MCF 10A (cell line): ENCODE measurements at regions not wholly inside any gene's neighbourhood (a gene's known extent, or its start where the extent isn't known, plus 50 kb on each side); places are given as distances from the start of the nearest gene placed in this dataset.
"Not testable (repeated sequence)": the region's sequence is repeated elsewhere in the genome, so short reads cannot be mapped to it uniquely, and the experiment has no call there.

Source experiments
- BruUV-seq: library from RNA; stranded (reverse); fragments of 400-500 nt; replicated peaks from 2 replicates; lab custom pipeline; 2021; lab: Mats Ljungman, UMichigan
- CTCF ChIA-PET: fragments of 300-600 bp; sonication (Branson Sonifier 250); formaldehyde crosslinking; extraction: SDS; loops from one replicate; lab custom pipeline; 2021; ENCODE audit warnings: antibody characterized with exemption, inconsistent platforms; lab: Yijun Ruan, JAX
- POLR2A ChIA-PET: fragments of 300-600, 350-650 bp; sonication (Branson Sonifier 250); formaldehyde crosslinking; extraction: SDS; loops from one replicate; lab custom pipeline; 2020; ENCODE audit warnings: antibody characterized with exemption, inconsistent platforms; lab: Yijun Ruan, JAX
- DNase-seq: peaks from one replicate; pipeline ENCODE4 v3.0.0-alpha.2; 2018; ENCODE audit not compliant: unreplicated experiment
- H3K27ac Mint-ChIP-seq: one replicate; pipeline ENCODE4 v1.8.0; 2022; ENCODE audit warnings: mild to moderate bottlenecking, low read depth, mixed read lengths; ENCODE audit not compliant: unreplicated experiment
- H3K27me3 Mint-ChIP-seq: one replicate; pipeline ENCODE4 v1.8.0; 2022; ENCODE audit warnings: mixed read lengths; ENCODE audit not compliant: insufficient read depth, unreplicated experiment
- H3K36me3 Mint-ChIP-seq: one replicate; pipeline ENCODE4 v1.8.0; 2022; ENCODE audit warnings: mild to moderate bottlenecking, moderate library complexity, mixed read lengths; ENCODE audit not compliant: insufficient read depth, unreplicated experiment
- H3K4me1 Mint-ChIP-seq: one replicate; pipeline ENCODE4 v1.8.0; 2022; ENCODE audit warnings: mixed read lengths; ENCODE audit not compliant: insufficient read depth, unreplicated experiment
- H3K4me3 Mint-ChIP-seq: one replicate; pipeline ENCODE4 v1.8.0; 2022; ENCODE audit warnings: mild to moderate bottlenecking, moderate library complexity, mixed read lengths; ENCODE audit not compliant: unreplicated experiment
- H3K9me3 Mint-ChIP-seq: one replicate; pipeline ENCODE4 v1.8.0; 2022; ENCODE audit warnings: mixed read lengths; ENCODE audit not compliant: unreplicated experiment
- intact Hi-C: fragments of 100-400 bp; cut with micrococcal nuclease; formaldehyde crosslinking; loops from 2 replicates; pipeline ENCODE4 v1.14.1; 2022
- TF ChIP-seq, protein P1 (sequence below): fragments of 200-600 bp; IDR thresholded peaks from one replicate; pipeline ENCODE4 v1.8.0; 2022; ENCODE audit warnings: antibody characterized with exemption, mild to moderate bottlenecking; ENCODE audit not compliant: unreplicated experiment

DNA sequence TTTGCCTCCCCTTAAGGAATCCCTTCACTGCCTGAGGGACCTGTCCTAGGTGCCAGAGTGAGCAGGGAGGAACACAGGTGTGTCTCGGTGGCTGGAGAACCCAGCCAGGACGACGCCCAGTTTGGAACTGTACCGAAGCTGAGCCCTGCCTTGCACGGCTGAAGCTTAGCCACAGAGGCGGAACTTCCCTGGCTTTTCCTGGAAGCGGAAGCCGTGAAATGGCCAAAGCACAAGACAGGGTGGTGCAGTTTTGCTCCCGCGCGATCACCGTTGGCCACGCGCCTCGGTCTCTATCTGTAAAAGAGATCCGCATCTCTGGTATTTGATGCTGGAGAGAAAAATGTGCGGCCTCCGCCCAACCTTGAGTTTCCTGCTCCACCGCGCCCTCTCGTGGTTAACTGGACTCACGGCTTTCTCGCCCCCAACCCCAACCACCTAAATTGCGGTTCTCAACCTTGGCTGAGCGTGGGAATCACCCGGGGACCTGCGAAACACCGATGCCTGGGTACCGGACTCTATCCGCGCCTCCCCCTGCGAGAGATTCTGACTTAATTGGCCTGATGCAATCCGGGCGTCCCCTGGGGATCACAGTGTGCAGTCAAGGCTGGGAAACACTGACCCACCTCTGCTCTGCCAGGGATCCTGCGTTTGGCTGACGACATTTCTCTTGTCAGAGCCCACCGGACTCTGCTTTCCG, 70.7 kb upstream of the ABHD2 start:
- no TSS peak for BruUV-seq
- H3K27ac Mint-ChIP-seq = peak overlapping the region; percentile 72

DNA sequence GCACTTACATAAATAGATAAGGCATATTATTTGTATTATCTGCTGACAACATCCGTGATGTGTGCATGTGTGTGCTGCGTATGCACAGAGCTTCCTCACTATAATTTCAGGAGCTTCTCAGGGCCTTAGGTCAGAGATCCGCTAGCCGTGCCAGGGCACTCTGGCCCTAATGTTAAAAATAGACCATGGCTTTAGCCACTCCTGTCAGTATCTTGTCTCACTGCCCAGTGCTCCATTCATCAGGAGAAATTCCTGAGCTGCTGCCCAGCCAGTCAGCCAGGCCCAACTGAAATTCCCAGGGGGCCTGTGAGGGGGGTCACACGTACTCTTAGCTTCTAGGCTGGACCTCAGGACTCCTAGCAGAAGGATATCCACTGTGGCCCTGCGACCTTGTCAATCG, 70.0 kb upstream of the ABHD2 start:
- no peaks in the 10 kb centered on the region for H3K9me3 Mint-ChIP-seq
- CTCF ChIA-PET = interaction anchor here (0.6 to 7.6 kb wide), 12 partner anchors 8 to 1646 kb away, joined by 3 to 128 read pairs (median 3); no protein-coding TSS in a partner anchor
- no peak for DNase-seq
- H3K4me3 Mint-ChIP-seq = no peak overlapping the region
- intact Hi-C loops = no loop called here
- POLR2A ChIA-PET = interaction anchor here (1.1 to 1.8 kb wide), 4 partner anchors 102 to 218 kb away, joined by 3 to 12 read pairs (median 6); partner anchors contain the start of gene MFGE8
- peaks cover 4% of the 10 kb centered on the region for H3K36me3 Mint-ChIP-seq
- peaks cover 22% of the 10 kb centered on the region for H3K4me1 Mint-ChIP-seq
- H3K27ac Mint-ChIP-seq = no peak overlapping the region
- BruUV-seq = no TSS peak
- no peaks in the 10 kb centered on the region for H3K27me3 Mint-ChIP-seq
- TF ChIP-seq, protein P1, sequence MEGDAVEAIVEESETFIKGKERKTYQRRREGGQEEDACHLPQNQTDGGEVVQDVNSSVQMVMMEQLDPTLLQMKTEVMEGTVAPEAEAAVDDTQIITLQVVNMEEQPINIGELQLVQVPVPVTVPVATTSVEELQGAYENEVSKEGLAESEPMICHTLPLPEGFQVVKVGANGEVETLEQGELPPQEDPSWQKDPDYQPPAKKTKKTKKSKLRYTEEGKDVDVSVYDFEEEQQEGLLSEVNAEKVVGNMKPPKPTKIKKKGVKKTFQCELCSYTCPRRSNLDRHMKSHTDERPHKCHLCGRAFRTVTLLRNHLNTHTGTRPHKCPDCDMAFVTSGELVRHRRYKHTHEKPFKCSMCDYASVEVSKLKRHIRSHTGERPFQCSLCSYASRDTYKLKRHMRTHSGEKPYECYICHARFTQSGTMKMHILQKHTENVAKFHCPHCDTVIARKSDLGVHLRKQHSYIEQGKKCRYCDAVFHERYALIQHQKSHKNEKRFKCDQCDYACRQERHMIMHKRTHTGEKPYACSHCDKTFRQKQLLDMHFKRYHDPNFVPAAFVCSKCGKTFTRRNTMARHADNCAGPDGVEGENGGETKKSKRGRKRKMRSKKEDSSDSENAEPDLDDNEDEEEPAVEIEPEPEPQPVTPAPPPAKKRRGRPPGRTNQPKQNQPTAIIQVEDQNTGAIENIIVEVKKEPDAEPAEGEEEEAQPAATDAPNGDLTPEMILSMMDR = no peak

More for the DNA sequence above, 70.7 kb upstream of the ABHD2 start:
- peak; percentile 88 for DNase-seq
- peak overlapping the region; percentile 57 for H3K4me3 Mint-ChIP-seq
- intact Hi-C loops = loop anchor here (1.0 to 2.0 kb wide), 3 partner anchors 105 to 360 kb away; partner anchors contain the start of gene MFGE8
- ChIA-PET CTCF (interaction anchor here (0.5 to 7.6 kb wide), 13 partner anchors 23 to 379 kb away, joined by 3 to 128 read pairs (median 5); no protein-coding TSS in a partner anchor), POLR2A (interaction anchor here (0.6 to 1.8 kb wide), 9 partner anchors 97 to 545 kb away, joined by 3 to 12 read pairs (median 3); partner anchors contain the start of gene MFGE8)
- no peaks in the 10 kb centered on the region for H3K9me3 Mint-ChIP-seq
- TF ChIP-seq, protein P1 = peak; percentile 76
- peaks cover 4% of the 10 kb centered on the region for H3K36me3 Mint-ChIP-seq
- H3K4me1 Mint-ChIP-seq = peaks cover 22% of the 10 kb centered on the region
- no peaks in the 10 kb centered on the region for H3K27me3 Mint-ChIP-seq

DNA sequence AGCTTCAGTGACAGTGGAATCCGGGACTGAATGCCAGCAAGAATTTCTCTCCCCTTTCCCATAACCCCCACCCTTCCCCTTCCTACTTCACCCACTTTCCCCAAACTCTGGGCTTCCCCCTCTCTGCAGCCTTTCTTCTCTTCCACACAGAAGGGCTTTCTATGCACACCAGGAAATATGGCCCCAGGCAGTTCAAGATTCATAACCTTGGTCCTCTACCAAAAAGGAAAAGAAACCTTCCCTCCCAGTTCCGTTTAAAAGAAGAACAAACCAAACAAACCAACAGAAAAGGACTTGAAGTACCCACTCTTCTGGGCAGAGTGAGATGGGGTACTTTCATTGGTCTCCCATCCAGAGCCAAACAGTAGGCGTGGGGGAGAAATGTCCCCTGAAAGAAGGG, 68.8 kb upstream of the ABHD2 start:
- H3K9me3 Mint-ChIP-seq = no peaks in the 10 kb centered on the region
- no peaks in the 10 kb centered on the region for H3K27me3 Mint-ChIP-seq
- intact Hi-C loops = no loop called here
- H3K36me3 Mint-ChIP-seq = peaks cover 4% of the 10 kb centered on the region
- peaks cover 22% of the 10 kb centered on the region for H3K4me1 Mint-ChIP-seq
- CTCF ChIA-PET = interaction anchor here (0.6 to 7.6 kb wide), 4 partner anchors 38 to 122 kb away, joined by 4 to 128 read pairs (median 16); no protein-coding TSS in a partner anchor
- no peak for DNase-seq
- BruUV-seq = no TSS peak
- POLR2A ChIA-PET = no interaction called here
- H3K27ac Mint-ChIP-seq = no peak overlapping the region
- TF ChIP-seq, protein P1 = no peak
- no peak overlapping the region for H3K4me3 Mint-ChIP-seq

- H3K27me3 Mint-ChIP-seq = no peaks in the 10 kb centered on the region
- peaks cover 4% of the 10 kb centered on the region for H3K36me3 Mint-ChIP-seq
- no peaks in the 10 kb centered on the region for H3K9me3 Mint-ChIP-seq
- no peak overlapping the region for H3K4me3 Mint-ChIP-seq
- TF ChIP-seq, protein P1 = no peak
- ChIA-PET CTCF (interaction anchor here (0.5 to 7.6 kb wide), 8 partner anchors 12 to 199 kb away, joined by 3 to 128 read pairs (median 5); no protein-coding TSS in a partner anchor), POLR2A (no interaction called here)
- peaks cover 14% of the 10 kb centered on the region for H3K4me1 Mint-ChIP-seq
- intact Hi-C loops = no loop called here
- DNase-seq = no peak
- no TSS peak for BruUV-seq
- H3K27ac Mint-ChIP-seq = no peak overlapping the region
These were observed 67.0 kb upstream of the ABHD2 start for GRCh38 chr15:89021224-89021623.

- H3K27ac Mint-ChIP-seq, H3K4me3 Mint-ChIP-seq, BruUV-seq, H3K9me3 Mint-ChIP-seq, intact Hi-C loops, H3K27me3 Mint-ChIP-seq, H3K4me1 Mint-ChIP-seq, H3K36me3 Mint-ChIP-seq, DNase-seq: not testable (repeated sequence)
- POLR2A ChIA-PET = interaction anchor here (1.1 to 2.1 kb wide), 2 partner anchors 110 to 117 kb away, joined by 4 to 10 read pairs; no protein-coding TSS in a partner anchor
- CTCF ChIA-PET = interaction anchor here (0.8 to 7.6 kb wide), 6 partner anchors 12 to 150 kb away, joined by 3 to 128 read pairs (median 7); no protein-coding TSS in a partner anchor
These were observed 66.4 kb upstream of the ABHD2 start for GRCh38 chr15:89021886-89022285.
